Endothelial cell of umbilical vein (primary cell): ENCODE measurements at regions not wholly inside any gene's neighbourhood (a gene's known extent, or its start where the extent isn't known, plus 50 kb on each side); places are given as distances from the start of the nearest gene placed in this dataset.
"Not testable (repeated sequence)": the region's sequence is repeated elsewhere in the genome, so short reads cannot be mapped to it uniquely, and the experiment has no call there.

Source experiments
- BruUV-seq: library from RNA; stranded (reverse); fragments of 400-500 nt; replicated peaks from 2 replicates; lab custom pipeline; 2021; lab: Mats Ljungman, UMichigan
- CTCF ChIA-PET: fragments of 300-600, 350-600 bp; sonication (Branson Sonifier 250); formaldehyde crosslinking; loops from one replicate; lab custom pipeline; 2021; ENCODE audit warnings: antibody characterized with exemption, inconsistent platforms; lab: Charles Lee
- POLR2A ChIA-PET: fragments of 300-600, 350-600 bp; sonication (Branson Sonifier 250); formaldehyde crosslinking; loops from one replicate; lab custom pipeline; 2021; ENCODE audit warnings: antibody characterized with exemption, inconsistent platforms; lab: Charles Lee
- DNase-seq: peaks from one replicate; pipeline ENCODE4 v3.0.0-alpha.2; 2011; ENCODE audit warnings: low read depth, low spot score
- FAIRE-seq: peaks from 2 replicates; lab custom pipeline; 2011; peaks lifted over from hg19 to GRCh38; lab: Jason Lieb, UNC
- H2AFZ ChIP-seq: 2 replicates; pipeline ENCODE4 v1.6.0; 2012; ENCODE audit warnings: low read depth, low read length, control low read depth, inconsistent platforms
- H3K27ac ChIP-seq: 2 replicates; pipeline ENCODE4 v1.5.1; 2011; ENCODE audit warnings: low read depth, mild to moderate bottlenecking, control low read depth, low read length, moderate library complexity; ENCODE audit not compliant: insufficient read depth
- H3K27me3 ChIP-seq, 2 experiments: 2 replicates each; pipeline versions ENCODE4 v1.6.0 to v1.6.1; 2011; ENCODE audit warnings: low read length in 2 of 2, mixed read lengths in 1 of 2; ENCODE audit not compliant: control insufficient read depth in 2 of 2, insufficient read depth in 2 of 2
- H3K36me3 ChIP-seq, 2 experiments: 2 replicates in 1 of 2; 3 replicates in 1 of 2; pipeline ENCODE4 v1.5.1; 2011; ENCODE audit warnings: low read length in 2 of 2, mild to moderate bottlenecking in 1 of 2, moderate library complexity in 1 of 2; ENCODE audit not compliant: control insufficient read depth in 2 of 2, insufficient read depth in 2 of 2; ENCODE audit errors: extremely low read depth in 1 of 2
- H3K4me1 ChIP-seq: 3 replicates; pipeline ENCODE4 v1.5.1; 2011; ENCODE audit warnings: mild to moderate bottlenecking, low read length; ENCODE audit not compliant: control insufficient read depth, insufficient read depth; ENCODE audit errors: extremely low read depth
- H3K4me2 ChIP-seq: 2 replicates; pipeline ENCODE4 v1.6.1; 2011; ENCODE audit warnings: low read length, control low read depth, mixed read lengths; ENCODE audit not compliant: insufficient read depth
- H3K4me3 ChIP-seq, 3 experiments: fragments of 200-600 bp in 1 of 3; sonication (generic), shearing (Covaris generic) in 1 of 3; replicated peaks in 1 of 3; 2 replicates each; pipeline ENCODE4 v1.5.1; 2011 to 2016; ENCODE audit warnings: control low read depth in 3 of 3, low read length in 3 of 3, mild to moderate bottlenecking in 2 of 3, inconsistent platforms in 1 of 3, low read depth in 1 of 3, moderate library complexity in 1 of 3; ENCODE audit not compliant: insufficient read depth in 1 of 3
- H3K79me2 ChIP-seq: 2 replicates; pipeline ENCODE4 v1.6.0; 2012; ENCODE audit warnings: low read length, inconsistent platforms; ENCODE audit not compliant: control insufficient read depth, insufficient read depth
- H3K9ac ChIP-seq: replicated peaks from 2 replicates; pipeline ENCODE3; 2011; ENCODE audit warnings: low read length, control low read depth; ENCODE audit not compliant: insufficient read depth; ENCODE audit errors: extremely low read depth
- H3K9me1 ChIP-seq: replicated peaks from 3 replicates; pipeline ENCODE4 v1.6.0; 2011; ENCODE audit warnings: mild to moderate bottlenecking, low read length; ENCODE audit not compliant: control insufficient read depth, insufficient read depth; ENCODE audit errors: extremely low read depth
- H3K9me3 ChIP-seq: replicated peaks from 2 replicates; pipeline ENCODE4 v1.5.1; 2012; ENCODE audit warnings: low read length, inconsistent platforms; ENCODE audit not compliant: control insufficient read depth, insufficient read depth
- H4K20me1 ChIP-seq: replicated peaks from 2 replicates; pipeline ENCODE3; 2011; ENCODE audit warnings: mild to moderate bottlenecking, low read length; ENCODE audit not compliant: control insufficient read depth, insufficient read depth; ENCODE audit errors: extremely low read depth
- EZH2 ChIP-seq: IDR thresholded peaks from 2 replicates; pipeline ENCODE4 v1.6.1; 2012; ENCODE audit warnings: borderline replicate concordance, low read depth, mild to moderate bottlenecking, moderate library complexity, low read length, inconsistent platforms; ENCODE audit not compliant: severe bottlenecking
- FOS ChIP-seq: IDR thresholded peaks from 2 replicates; pipeline ENCODE4 v1.6.1; 2011; ENCODE audit warnings: mild to moderate bottlenecking, low read length, moderate library complexity, borderline replicate concordance; ENCODE audit not compliant: insufficient read depth
- GATA2 ChIP-seq: IDR thresholded peaks from 2 replicates; pipeline ENCODE4 v1.7.0; 2011; ENCODE audit warnings: low read depth, mild to moderate bottlenecking, moderate library complexity, mixed read lengths, low read length; ENCODE audit not compliant: insufficient read length, insufficient read depth
- JUN ChIP-seq: IDR thresholded peaks from 2 replicates; pipeline ENCODE4 v1.6.1; 2011; ENCODE audit warnings: borderline replicate concordance, low read depth; ENCODE audit not compliant: insufficient read length, insufficient read depth
- MAX ChIP-seq: IDR thresholded peaks from 2 replicates; pipeline ENCODE4 v1.6.1; 2011; ENCODE audit not compliant: insufficient read depth, insufficient read length
- MYC ChIP-seq: IDR thresholded peaks from one replicate; pipeline ENCODE4 v1.6.1; 2011; ENCODE audit warnings: mild to moderate bottlenecking, low read depth, low read length
- POLR2A ChIP-seq: IDR thresholded peaks from 2 replicates; pipeline ENCODE4 v1.6.1; 2012; ENCODE audit warnings: low read depth, mild to moderate bottlenecking, control low read depth, low read length
- POLR2AphosphoS5 ChIP-seq: IDR thresholded peaks from 2 replicates; pipeline ENCODE4 v1.6.1; 2012; ENCODE audit warnings: low read depth, mild to moderate bottlenecking, control low read depth, low read length, moderate library complexity; ENCODE audit not compliant: insufficient read depth
- dilution Hi-C: fragments of 300-500 bp; cut with MboI; formaldehyde crosslinking; loops from one replicate; pipeline ENCODE4 v1.15.0; 2019; ENCODE audit warnings: low sequenced_read_pairs; ENCODE audit not compliant: extremely low pct_ligation_motif_present
- intact Hi-C: fragments of 100-400 bp; cut with micrococcal nuclease; formaldehyde crosslinking; loops from one replicate; pipeline ENCODE4 v1.10.0; 2022
- TF ChIP-seq, protein P1 (sequence below), 2 donors: IDR thresholded peaks; 1 replicate in 1 of 2; 2 replicates in 1 of 2; pipeline ENCODE4 v1.5.1; 2011; ENCODE audit warnings: low read length in 2 of 2, mild to moderate bottlenecking in 2 of 2, moderate library complexity in 2 of 2, control low read depth in 1 of 2, inconsistent platforms in 1 of 2, low read depth in 1 of 2; ENCODE audit not compliant: insufficient read depth in 1 of 2; ENCODE audit errors: extremely low read depth in 1 of 2

DNA sequence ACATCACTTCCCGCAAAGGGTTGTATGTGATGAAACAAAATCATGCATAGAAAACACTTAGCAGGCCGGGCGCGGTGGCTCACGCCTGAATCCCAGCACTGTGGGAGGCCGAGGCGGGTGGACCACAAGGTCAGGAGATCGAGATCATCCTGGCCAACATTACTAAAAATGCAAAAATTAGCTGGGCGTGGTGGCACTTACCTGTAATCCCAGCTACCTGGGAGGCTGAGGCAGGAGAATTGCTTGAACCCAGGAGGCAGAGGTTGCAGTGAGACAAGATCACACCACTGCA is 265.9 kb downstream of the FAM43A start:
- H3K9me1 ChIP-seq, H3K36me3 ChIP-seq, CTCF ChIA-PET, DNase-seq, H3K27me3 ChIP-seq, POLR2A ChIA-PET, FAIRE-seq, dilution Hi-C loops, H3K9me3 ChIP-seq, H3K27ac ChIP-seq, H3K4me3 ChIP-seq, H4K20me1 ChIP-seq, intact Hi-C loops, H3K9ac ChIP-seq, H3K79me2 ChIP-seq, H2AFZ ChIP-seq, H3K4me2 ChIP-seq, BruUV-seq, H3K4me1 ChIP-seq: not testable (repeated sequence)

GRCh38 chr3:194951931-194952582 is 266.4 kb downstream of the FAM43A start:
- peaks cover 6% of the 10 kb centered on the region for H3K4me1 ChIP-seq
- no peaks in the 10 kb centered on the region for H3K27me3 ChIP-seq
- H4K20me1 ChIP-seq: no peaks in the 10 kb centered on the region
- H3K9me1 ChIP-seq: no peaks in the 10 kb centered on the region
- FAIRE-seq: peak; percentile 74
- DNase-seq: no peak
- TF ChIP-seq FOS: no peak
- TF ChIP-seq GATA2: no peak
- TF ChIP-seq EZH2: no peak
- TF ChIP-seq, protein P1, sequence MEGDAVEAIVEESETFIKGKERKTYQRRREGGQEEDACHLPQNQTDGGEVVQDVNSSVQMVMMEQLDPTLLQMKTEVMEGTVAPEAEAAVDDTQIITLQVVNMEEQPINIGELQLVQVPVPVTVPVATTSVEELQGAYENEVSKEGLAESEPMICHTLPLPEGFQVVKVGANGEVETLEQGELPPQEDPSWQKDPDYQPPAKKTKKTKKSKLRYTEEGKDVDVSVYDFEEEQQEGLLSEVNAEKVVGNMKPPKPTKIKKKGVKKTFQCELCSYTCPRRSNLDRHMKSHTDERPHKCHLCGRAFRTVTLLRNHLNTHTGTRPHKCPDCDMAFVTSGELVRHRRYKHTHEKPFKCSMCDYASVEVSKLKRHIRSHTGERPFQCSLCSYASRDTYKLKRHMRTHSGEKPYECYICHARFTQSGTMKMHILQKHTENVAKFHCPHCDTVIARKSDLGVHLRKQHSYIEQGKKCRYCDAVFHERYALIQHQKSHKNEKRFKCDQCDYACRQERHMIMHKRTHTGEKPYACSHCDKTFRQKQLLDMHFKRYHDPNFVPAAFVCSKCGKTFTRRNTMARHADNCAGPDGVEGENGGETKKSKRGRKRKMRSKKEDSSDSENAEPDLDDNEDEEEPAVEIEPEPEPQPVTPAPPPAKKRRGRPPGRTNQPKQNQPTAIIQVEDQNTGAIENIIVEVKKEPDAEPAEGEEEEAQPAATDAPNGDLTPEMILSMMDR (IDR thresholded peaks at IDR 0.05; ENCODE audit: extremely low read depth in 1 of 2, insufficient read depth in 1 of 2, low read depth in 1 of 2, low read length in 2 of 2): no peak
- TF ChIP-seq MYC: no peak
- no peak for TF ChIP-seq MAX
- TF ChIP-seq POLR2AphosphoS5: no peak
- TF ChIP-seq POLR2A: no peak
- no peak for TF ChIP-seq JUN
- intact Hi-C loops (no loop called here), dilution Hi-C loops (no loop called here)
- ChIA-PET CTCF (interaction anchor here (1.2 to 1.4 kb wide), 2 partner anchors 79 to 269 kb away, joined by 4 to 5 read pairs; no protein-coding TSS in a partner anchor), POLR2A (no interaction called here)
- H3K36me3 ChIP-seq: no peaks in the 10 kb centered on the region
- no peak overlapping the region for H3K4me2 ChIP-seq
- no peak overlapping the region for H2AFZ ChIP-seq
- no TSS peak for BruUV-seq
- H3K79me2 ChIP-seq: no peaks in the 10 kb centered on the region
- H3K9ac ChIP-seq: no peak overlapping the region
- H3K4me3 ChIP-seq: no peak overlapping the region
- no peak overlapping the region for H3K27ac ChIP-seq
- H3K9me3 ChIP-seq: no peaks in the 10 kb centered on the region
